PC-3 (cell line): ENCODE measurements at regions not wholly inside any gene's neighbourhood (a gene's known extent, or its start where the extent isn't known, plus 50 kb on each side); places are given as distances from the start of the nearest gene placed in this dataset.

Source experiments
- ATAC-seq: fragments of 200-7000 bp; cut with Tn5 transposase; 2 replicates; pipeline ENCODE4 v1.9.1; 2020; ENCODE audit warnings: mild to moderate bottlenecking, moderate library complexity
- BruUV-seq: library from RNA; stranded (reverse); fragments of 400-500 nt; replicated peaks from 2 replicates; lab custom pipeline; 2021; lab: Mats Ljungman, UMichigan
- CTCF ChIA-PET: fragments of 300-600 bp; sonication (Branson Sonifier 250); formaldehyde crosslinking; loops from one replicate; lab custom pipeline; 2022; ENCODE audit warnings: antibody characterized with exemption; lab: Charles Lee
- POLR2A ChIA-PET: fragments of 300-600 bp; sonication (Branson Sonifier 250); formaldehyde crosslinking; loops from one replicate; lab custom pipeline; 2022; ENCODE audit warnings: antibody characterized with exemption; ENCODE audit not compliant: unreplicated experiment; lab: Charles Lee
- DNase-seq: peaks from one replicate; pipeline ENCODE4 v3.0.0-alpha.2; 2015
- H2AFZ ChIP-seq: fragments of 300-600 bp; sonication (generic); 2 replicates; pipeline ENCODE4 v1.6.0; 2016; ENCODE audit warnings: antibody characterized with exemption, low read length
- H3F3A ChIP-seq: fragments of 300-600 bp; sonication (generic); one replicate; pipeline ENCODE4 v1.6.0; 2017; ENCODE audit warnings: antibody characterized with exemption, low read length, control low read depth, mild to moderate bottlenecking; ENCODE audit not compliant: unreplicated experiment
- H3K27ac ChIP-seq: fragments of 300-600 bp; sonication (generic); 2 replicates; pipeline ENCODE4 v1.5.1; 2016; ENCODE audit warnings: mild to moderate bottlenecking, low read length
- H3K27me3 ChIP-seq: fragments of 300-600 bp; sonication (generic); 2 replicates; pipeline ENCODE4 v1.6.1; 2016; ENCODE audit warnings: low read length, mixed read lengths
- H3K36me3 ChIP-seq: fragments of 300-600 bp; sonication (generic); 2 replicates; pipeline ENCODE4 v1.6.1; 2016; ENCODE audit warnings: low read depth, mixed run types, low read length, mixed read lengths
- H3K4me1 ChIP-seq: fragments of 300-600 bp; sonication (generic); 2 replicates; pipeline ENCODE4 v1.5.1; 2016; ENCODE audit warnings: low read length; ENCODE audit not compliant: insufficient read depth
- H3K4me2 ChIP-seq: fragments of 300-600 bp; sonication (generic); 2 replicates; pipeline ENCODE4 v1.6.0; 2016; ENCODE audit warnings: low read length
- H3K4me3 ChIP-seq: fragments of 300-600 bp; sonication (generic); 2 replicates; pipeline ENCODE4 v1.5.1; 2016; ENCODE audit warnings: mild to moderate bottlenecking, low read length, mixed read lengths
- H3K79me2 ChIP-seq: fragments of 300-600 bp; sonication (generic); 2 replicates; pipeline ENCODE4 v1.6.1; 2017; ENCODE audit warnings: low read length, mixed read lengths
- H3K9ac ChIP-seq: fragments of 300-600 bp; sonication (generic); 2 replicates; pipeline ENCODE4 v1.6.0; 2016; ENCODE audit warnings: mild to moderate bottlenecking, low read length
- H3K9me2 ChIP-seq: fragments of 300-600 bp; sonication (generic); replicated peaks from 2 replicates; pipeline ENCODE4 v1.6.1; 2016; ENCODE audit warnings: mixed run types, low read length, mixed read lengths
- H3K9me3 ChIP-seq: fragments of 300-600 bp; sonication (generic); 2 replicates; pipeline ENCODE4 v1.6.1; 2016; ENCODE audit warnings: low read length, mixed read lengths
- H4K20me1 ChIP-seq: fragments of 300-600 bp; sonication (generic); 2 replicates; pipeline ENCODE4 v1.6.1; 2016; ENCODE audit warnings: low read length, mixed read lengths
- EZH2 ChIP-seq: fragments of 300-600 bp; sonication (generic); IDR thresholded peaks from one replicate; pipeline ENCODE4 v1.6.1; 2017; ENCODE audit warnings: antibody characterized with exemption, mild to moderate bottlenecking, low read length; ENCODE audit not compliant: unreplicated experiment
- EZH2phosphoT487 ChIP-seq: fragments of 300-600 bp; sonication (generic); IDR thresholded peaks from 2 replicates; pipeline ENCODE4 v1.6.1; 2018; ENCODE audit warnings: mild to moderate bottlenecking, antibody characterized with exemption, low read length, borderline replicate concordance
- intact Hi-C: fragments of 100-400 bp; cut with micrococcal nuclease; formaldehyde crosslinking; loops from 2 replicates; pipeline ENCODE4 v1.9.0; 2023
- TF ChIP-seq, protein P1 (sequence below): fragments of 300-600 bp; sonication (generic); conservative IDR thresholded peaks from 2 replicates; pipeline ENCODE4 v1.5.1; 2017; ENCODE audit warnings: antibody characterized with exemption, low read depth, mild to moderate bottlenecking, low read length

DNA sequence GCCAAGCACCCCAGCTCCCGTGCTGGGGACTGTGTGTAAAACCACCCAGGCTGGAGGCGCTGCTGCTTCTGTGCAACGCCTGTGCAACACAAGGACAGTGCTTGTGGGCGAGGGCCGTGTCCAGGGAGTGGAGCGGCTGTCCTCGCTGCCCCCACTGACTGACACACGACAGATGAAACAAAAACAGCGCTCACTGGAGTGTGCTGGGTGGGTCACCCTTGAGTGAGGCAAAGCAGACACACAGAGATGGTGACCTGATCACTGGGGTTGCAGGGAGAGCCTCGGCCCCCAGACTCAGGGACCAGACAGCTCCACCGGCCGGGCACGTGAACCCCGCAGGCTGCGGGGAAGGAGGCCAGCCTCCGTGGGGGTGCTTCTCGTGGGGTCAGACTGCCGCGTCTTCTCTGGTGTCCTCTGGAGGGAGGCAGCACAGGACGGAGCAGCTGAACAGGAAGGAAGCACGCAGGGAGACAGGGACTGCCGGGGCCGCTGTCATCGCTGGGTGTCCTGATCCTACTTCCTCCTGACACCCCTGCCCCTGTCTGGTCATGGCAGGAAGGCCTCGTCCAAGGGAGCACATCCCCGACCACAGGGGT is 75.9 kb upstream of the CST7 start:
- Histone ChIP-seq H3K9me2 (no peaks in the 10 kb centered on the region), H3K4me1 (no peaks in the 10 kb centered on the region), H3K36me3 (no peaks in the 10 kb centered on the region), H2AFZ (no peak overlapping the region), H3K4me3 (no peak overlapping the region), H3K27ac (no peak overlapping the region), H3K27me3 (peaks cover 78% of the 10 kb centered on the region), H4K20me1 (no peaks in the 10 kb centered on the region), H3F3A (no peaks in the 10 kb centered on the region), H3K9me3 (no peaks in the 10 kb centered on the region), H3K9ac (no peak overlapping the region), H3K79me2 (no peaks in the 10 kb centered on the region), H3K4me2 (no peak overlapping the region)
- no peak for TF ChIP-seq EZH2phosphoT487
- no peak for TF ChIP-seq EZH2
- TF ChIP-seq, protein P1, sequence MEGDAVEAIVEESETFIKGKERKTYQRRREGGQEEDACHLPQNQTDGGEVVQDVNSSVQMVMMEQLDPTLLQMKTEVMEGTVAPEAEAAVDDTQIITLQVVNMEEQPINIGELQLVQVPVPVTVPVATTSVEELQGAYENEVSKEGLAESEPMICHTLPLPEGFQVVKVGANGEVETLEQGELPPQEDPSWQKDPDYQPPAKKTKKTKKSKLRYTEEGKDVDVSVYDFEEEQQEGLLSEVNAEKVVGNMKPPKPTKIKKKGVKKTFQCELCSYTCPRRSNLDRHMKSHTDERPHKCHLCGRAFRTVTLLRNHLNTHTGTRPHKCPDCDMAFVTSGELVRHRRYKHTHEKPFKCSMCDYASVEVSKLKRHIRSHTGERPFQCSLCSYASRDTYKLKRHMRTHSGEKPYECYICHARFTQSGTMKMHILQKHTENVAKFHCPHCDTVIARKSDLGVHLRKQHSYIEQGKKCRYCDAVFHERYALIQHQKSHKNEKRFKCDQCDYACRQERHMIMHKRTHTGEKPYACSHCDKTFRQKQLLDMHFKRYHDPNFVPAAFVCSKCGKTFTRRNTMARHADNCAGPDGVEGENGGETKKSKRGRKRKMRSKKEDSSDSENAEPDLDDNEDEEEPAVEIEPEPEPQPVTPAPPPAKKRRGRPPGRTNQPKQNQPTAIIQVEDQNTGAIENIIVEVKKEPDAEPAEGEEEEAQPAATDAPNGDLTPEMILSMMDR = no peak
- BruUV-seq = no TSS peak
- intact Hi-C loops = no loop called here
- CTCF ChIA-PET = no interaction called here
- POLR2A ChIA-PET = no interaction called here
- ATAC-seq = no peak
- DNase-seq = no peak

DNA sequence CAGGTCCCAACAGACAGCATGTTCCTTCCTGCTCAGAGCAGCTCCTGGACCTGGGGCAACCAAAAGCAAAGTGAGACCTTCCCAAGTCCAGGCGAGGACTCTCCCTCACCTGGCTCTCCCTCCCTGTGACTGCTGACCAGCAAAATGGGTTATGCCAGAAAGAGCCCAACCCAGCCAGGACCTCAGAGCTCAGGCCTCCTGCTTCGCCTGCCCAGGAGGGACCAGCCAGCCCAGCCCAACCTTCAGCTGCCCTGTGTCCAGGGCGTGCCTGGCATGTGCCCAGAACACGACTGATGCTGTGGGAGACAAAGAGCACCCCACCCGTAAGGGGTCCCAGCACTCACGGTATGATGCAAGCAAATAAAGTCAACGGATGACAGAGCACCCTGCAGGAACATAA is 74.0 kb upstream of the CST7 start:
- DNase-seq = no peak
- H2AFZ ChIP-seq = no peak overlapping the region
- CTCF ChIA-PET = interaction anchor here (0.5 kb wide), 1 partner anchor 549 kb away, joined by 6 read pairs; no protein-coding TSS in a partner anchor
- no peaks in the 10 kb centered on the region for H3K9me3 ChIP-seq
- H3K27me3 ChIP-seq = peaks cover 78% of the 10 kb centered on the region
- no peaks in the 10 kb centered on the region for H3K36me3 ChIP-seq
- no peak overlapping the region for H3K9ac ChIP-seq
- POLR2A ChIA-PET = no interaction called here
- no peaks in the 10 kb centered on the region for H4K20me1 ChIP-seq
- no peak overlapping the region for H3K27ac ChIP-seq
- BruUV-seq = no TSS peak
- no peaks in the 10 kb centered on the region for H3F3A ChIP-seq
- TF ChIP-seq EZH2phosphoT487 (no peak), EZH2 (no peak)
- TF ChIP-seq, protein P1 = no peak
- no peaks in the 10 kb centered on the region for H3K4me1 ChIP-seq
- no peak overlapping the region for H3K4me2 ChIP-seq
- no peaks in the 10 kb centered on the region for H3K9me2 ChIP-seq
- intact Hi-C loops = no loop called here
- ATAC-seq = no peak
- H3K79me2 ChIP-seq = no peaks in the 10 kb centered on the region
- H3K4me3 ChIP-seq = no peak overlapping the region

DNA sequence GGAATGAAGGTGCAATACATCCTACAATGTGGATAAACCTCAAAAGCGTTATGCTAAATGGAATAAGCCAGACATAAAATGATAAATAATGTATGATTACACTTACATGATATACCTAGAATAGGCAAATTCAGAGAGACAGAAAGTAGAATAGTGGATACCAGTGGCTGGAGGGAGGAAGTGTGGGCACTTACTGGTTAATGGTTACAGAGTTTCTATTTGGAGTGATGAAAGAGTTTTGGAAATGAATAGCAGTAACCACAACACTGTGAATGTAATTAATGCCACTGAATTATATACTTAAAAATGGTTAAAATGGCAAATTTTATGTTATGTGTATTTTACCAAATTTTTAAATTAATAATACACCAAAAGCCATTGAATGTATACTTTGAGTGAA is 71.4 kb upstream of the CST7 start:
- Histone ChIP-seq H3K36me3 (no peaks in the 10 kb centered on the region), H3K27ac (no peak overlapping the region), H3K9me2 (no peaks in the 10 kb centered on the region), H3F3A (no peaks in the 10 kb centered on the region), H3K27me3 (peaks cover 52% of the 10 kb centered on the region), H2AFZ (no peak overlapping the region), H3K9me3 (no peaks in the 10 kb centered on the region), H3K4me2 (no peak overlapping the region), H3K4me3 (no peak overlapping the region), H3K79me2 (no peaks in the 10 kb centered on the region), H3K9ac (no peak overlapping the region), H3K4me1 (no peaks in the 10 kb centered on the region), H4K20me1 (no peaks in the 10 kb centered on the region)
- BruUV-seq = no TSS peak
- POLR2A ChIA-PET = no interaction called here
- intact Hi-C loops = no loop called here
- TF ChIP-seq, protein P1 = no peak
- TF ChIP-seq EZH2 (no peak), EZH2phosphoT487 (no peak)
- no peak for DNase-seq
- ATAC-seq = no peak
- CTCF ChIA-PET = no interaction called here
